Inferior parietal cortex (tissue), 1 donor: ENCODE measurements at regions not wholly inside any gene's neighbourhood (a gene's known extent, or its start where the extent isn't known, plus 50 kb on each side); places are given as distances from the start of the nearest gene placed in this dataset.

ENCODE experiments used
- DNase-seq: peaks from one replicate; pipeline ENCODE4 v3.0.0-alpha.2; 2016; ENCODE audit errors: extremely low spot score

GRCh38 chr15:53462651-53463050 is 296.8 kb downstream of the WDR72 start:
- DNase-seq, result no peak

DNA sequence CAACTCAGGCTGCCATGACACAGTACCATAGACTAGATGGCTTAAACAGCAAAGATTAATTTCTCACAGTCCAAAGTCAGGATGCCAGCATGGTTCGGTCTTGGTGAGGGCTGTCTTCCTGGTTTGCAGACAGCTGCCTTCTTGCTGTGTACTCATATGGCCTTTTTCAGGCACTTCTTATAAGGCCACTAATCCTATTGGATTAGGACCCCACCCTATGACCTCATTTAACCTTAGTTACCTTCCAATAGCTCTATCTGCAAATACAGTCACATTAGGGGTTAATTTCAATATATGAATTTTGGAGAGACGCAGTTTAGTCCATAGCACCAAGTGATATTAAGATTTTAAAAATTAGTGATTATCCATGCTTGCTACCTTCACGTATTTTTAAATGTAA is 297.8 kb downstream of the WDR72 start:
- DNase-seq, result no peak

GRCh38 chr15:53458736-53459135 is 300.7 kb downstream of the WDR72 start:
- no peak for DNase-seq

DNA sequence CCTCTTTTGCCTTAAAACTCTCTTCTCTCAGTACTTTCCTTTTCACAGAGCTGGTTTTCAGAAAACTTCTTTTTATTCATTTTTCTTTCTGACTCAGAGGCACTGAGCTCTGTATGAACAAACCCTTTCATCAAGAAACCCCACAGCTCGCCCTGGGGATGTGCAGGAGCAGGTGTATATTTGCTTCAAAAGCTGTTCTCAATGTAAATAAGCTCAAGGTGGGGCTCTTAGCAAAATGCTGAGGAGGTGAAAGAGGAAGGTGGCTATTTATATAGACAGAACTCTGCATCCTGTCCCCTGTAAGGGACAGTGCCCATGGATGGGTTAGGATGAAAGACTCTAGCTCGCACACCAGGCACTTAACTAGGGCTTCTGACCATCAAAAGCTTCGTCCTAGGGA is 302.0 kb downstream of the WDR72 start:
- DNase-seq, result no peak

DNA sequence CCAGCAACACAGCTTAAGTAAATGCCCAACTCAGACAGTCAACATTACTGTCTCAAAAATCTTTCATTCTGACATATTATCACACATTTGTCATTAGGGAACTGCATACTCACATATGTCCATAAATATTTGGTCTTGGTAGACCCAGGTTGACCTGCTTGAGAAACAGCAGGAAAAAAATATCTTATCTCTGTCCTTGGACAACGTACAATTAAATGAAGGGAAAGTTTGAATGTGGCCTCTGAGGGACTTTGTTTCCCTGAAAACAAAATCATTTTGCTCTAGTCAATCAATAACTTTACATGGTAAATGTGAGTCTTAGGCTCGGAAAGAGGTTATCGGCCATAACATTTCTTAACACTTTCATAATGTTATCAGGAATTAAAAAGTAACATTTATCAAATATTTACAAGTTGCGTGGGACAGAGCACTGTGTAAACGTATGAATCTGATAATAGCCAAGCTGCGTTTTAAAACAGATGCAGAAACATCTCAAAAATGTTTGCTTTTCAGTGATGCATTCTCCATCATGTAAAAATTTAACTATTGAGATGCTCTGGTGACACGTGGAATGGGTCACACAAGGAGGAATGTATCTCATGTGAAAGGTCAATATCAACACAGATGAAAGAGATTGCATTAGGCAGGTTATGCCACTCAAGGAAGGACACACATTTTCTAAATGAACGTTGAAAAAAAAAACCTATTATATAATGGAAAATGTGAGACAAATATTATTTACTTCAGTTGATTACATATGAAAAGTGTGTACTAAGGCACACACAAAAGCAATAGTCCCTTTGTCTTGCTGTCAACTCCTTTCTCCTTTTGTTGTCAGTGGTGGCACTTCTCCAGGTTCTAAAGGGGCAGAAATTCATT is 304.4 kb downstream of the WDR72 start:
- no peak for DNase-seq

- DNase-seq, result no peak
These were observed 305.0 kb downstream of the WDR72 start for GRCh38 chr15:53454535-53454842.

- DNase-seq, result no peak
These were observed 306.0 kb downstream of the WDR72 start for GRCh38 chr15:53453253-53454105.

GRCh38 chr15:53448232-53449015 is 311.0 kb downstream of the WDR72 start:
- no peak for DNase-seq

- no peak for DNase-seq
These were observed 311.7 kb downstream of the WDR72 start for GRCh38 chr15:53447742-53448141.

DNA sequence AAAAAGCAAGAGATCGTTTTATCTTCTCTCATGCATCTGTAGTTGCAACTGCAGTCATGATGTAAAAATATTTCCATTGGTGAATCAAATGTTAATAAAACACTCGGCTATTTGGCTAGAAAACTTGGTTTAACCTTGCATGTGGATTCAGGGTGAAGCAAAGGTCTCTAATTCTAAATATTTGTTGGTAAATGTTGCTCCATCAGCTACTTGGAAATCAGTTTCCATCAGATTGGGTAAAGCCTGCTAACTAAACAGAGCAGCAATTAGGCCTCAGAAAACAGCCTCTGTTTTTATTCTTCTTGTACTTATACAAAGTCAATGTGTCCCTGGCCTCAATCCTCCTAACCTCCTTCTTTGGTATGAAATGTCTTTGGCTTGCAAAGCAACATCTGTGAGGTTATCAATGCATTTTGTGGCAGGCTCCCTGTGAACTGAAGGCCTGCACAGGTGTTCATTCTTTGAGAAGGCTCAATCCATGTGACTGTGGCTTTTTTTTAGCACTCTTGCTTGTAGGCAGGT is 312.3 kb downstream of the WDR72 start:
- no peak for DNase-seq

DNA sequence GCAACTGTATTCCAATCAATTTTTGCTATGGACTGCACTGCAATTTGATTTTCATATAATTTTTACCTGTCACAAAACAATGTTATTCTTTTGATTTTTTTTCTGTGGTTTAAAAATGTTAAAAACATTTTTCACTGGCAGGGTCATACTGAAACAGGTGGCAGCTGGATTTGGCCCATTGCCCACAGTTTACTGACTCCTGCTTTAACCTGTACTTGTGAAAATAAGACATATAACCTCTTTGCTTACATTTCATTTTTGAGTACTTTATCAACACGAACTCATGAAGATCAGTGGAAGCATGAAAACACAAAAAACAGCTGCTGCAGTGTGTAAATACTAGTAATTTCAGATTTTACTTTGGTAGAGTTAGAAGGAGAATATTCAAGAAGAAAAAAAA is 313.1 kb downstream of the WDR72 start:
- no peak for DNase-seq

GRCh38 chr15:53445531-53445930 is 313.9 kb downstream of the WDR72 start:
- DNase-seq, result no peak

DNA sequence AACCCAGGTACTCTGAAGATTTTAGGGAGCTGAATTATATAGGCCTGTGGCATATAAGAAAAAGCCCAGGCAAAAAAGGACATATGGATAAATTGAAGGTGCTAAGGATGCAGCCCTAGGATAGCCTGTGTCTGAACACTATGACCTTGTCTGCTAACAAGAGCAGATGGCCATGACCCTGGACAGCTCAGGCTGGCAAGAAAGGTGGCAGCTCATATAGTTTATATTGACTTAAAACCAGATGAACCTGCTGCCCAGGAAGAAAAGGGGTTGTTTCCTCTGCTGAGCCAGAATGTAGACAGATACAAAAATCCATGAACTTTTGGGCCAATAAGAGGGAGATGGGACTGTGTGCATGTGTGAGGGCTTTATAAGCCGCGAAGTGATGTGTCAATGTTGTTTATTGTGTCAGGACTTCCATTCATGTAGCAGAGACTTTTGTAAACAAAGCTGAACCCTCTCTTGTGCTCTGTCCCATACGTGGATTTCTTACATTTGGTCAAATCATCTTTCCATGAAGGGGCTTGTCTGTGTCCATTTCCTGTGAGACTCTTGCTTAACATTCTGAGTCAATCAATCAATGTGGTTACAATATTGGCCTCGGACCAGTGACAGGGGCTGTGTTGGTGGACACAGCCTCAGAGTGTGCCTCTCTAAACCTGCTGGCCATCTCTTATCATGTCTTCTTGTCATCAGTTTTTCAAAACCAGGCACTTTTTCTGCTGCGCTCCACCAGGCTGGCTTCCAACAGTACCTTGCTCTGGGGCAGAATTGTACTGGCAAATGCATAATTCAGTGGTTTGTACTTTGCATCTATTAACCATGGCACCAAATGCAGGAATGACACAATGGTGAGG is 321.2 kb downstream of the WDR72 start:
- DNase-seq, result no peak

- no peak for DNase-seq
These were observed 322.1 kb downstream of the WDR72 start for GRCh38 chr15:53437366-53437765.

DNA sequence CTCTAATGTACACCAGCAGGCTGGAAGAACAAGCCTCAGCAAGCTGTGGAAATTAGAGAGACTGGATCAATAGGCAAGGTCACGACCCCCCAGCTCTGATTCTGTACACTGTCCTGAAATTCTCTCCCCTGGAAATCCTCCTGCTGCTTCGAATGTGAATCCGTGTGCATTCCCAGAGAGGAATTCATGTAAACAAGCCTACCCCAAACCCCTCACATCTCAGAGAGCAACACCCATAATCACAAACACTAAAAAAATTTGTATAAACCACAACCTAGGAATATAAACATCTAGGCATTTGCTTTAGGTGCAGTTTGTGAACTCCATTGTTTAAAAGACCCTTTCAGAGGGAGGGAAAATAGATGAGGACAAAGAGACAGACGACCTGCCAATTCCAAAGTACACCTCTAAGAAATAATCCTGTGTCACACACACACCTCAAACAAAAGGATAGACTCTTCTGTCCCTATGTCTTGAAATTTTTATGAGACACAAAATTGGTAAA is 325.2 kb downstream of the WDR72 start:
- no peak for DNase-seq

DNA sequence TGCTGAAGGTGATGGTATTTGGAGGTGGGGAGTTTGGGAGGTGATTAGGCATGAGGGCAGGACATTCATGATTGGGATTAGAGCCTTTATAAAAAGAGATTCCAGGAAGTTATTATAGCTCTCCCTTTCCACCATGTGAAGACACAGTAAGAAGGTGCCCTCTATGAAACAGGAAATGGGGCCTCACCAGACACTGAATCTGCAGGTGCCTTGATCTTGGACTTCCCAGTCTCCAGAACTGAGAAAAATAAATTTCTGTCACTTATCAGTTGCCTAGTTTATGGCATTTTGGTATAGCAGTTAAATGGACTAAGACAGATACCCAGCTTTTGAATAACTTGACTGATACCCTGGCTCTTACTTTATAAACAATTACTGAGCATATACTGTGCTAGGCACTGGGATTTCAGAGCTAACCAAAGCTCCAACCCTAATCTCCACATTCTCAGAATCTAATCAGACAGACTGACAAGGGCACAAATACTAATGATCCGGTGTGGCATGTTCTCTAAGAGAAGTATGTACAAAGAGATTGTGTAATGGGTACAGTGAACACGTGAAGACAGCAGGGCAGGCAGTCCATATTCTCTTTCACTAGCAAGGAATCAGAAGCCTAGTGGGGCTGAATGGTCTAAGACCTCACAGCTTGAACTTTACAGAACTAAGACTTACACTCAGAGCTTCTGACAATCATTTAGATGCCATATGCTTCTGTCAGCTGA is 343.1 kb downstream of the WDR72 start:
- DNase-seq, result no peak

GRCh38 chr15:53414167-53414566 is 345.3 kb downstream of the WDR72 start:
- no peak for DNase-seq

GRCh38 chr15:53412542-53412941 is 346.9 kb downstream of the WDR72 start:
- no peak for DNase-seq

DNA sequence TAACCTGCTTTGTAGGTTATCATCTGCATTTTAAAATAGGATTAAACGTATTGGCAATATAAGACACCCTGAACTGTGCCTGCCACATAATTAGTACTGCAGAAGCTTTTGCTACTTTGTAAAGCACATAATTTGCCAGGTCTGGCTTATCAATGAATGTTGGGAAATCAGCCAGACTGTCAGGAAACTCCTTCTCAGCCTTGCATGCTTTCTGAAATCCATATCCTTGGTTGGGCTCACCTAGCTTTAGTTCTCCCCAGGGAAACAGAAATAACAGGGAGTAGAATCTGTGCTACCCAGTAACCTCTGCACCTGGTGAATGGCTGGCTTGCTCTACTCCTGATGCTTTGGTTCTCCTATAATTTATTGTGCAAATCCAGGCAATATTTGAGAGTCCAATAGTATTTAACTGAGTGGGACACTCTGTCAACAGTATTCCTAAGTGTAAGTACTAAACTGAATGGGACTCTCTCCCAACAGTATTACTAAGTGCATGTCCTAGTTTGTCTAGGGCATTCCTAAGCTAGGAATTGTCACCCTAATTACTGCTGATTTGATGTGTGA is 354.5 kb downstream of the WDR72 start:
- DNase-seq, result no peak

DNA sequence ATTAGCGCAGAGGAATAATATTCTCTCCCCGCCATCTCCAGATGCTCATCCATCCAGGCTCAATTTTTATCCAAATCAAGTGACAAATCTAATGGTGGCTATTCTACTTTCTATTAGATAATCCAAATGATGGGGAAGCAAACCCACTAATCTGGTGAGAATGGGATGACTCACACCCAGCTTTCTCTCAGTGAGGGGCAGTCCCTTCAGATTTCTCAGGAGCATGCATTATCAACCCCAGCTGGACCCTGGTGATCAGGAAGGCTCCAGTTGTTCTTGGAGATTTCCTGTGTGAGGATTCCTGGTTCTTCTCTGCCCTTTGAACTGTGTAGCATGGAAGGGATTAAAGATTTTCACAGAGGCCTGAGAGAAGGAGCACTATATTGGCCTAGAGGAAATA is 358.0 kb downstream of the WDR72 start:
- no peak for DNase-seq
